K562 (cell line): ENCODE measurements at regions not wholly inside any gene's neighbourhood (a gene's known extent, or its start where the extent isn't known, plus 50 kb on each side); places are given as distances from the start of the nearest gene placed in this dataset.

ENCODE experiments used
- ATAC-seq: fragments of 200-7000 bp; cut with Tn5 transposase; 3 replicates; pipeline ENCODE4 v1.9.1; 2020; ENCODE audit warnings: moderate library complexity
- BruUV-seq: library from RNA; stranded (reverse); fragments of 400-500 nt; replicated peaks from 2 replicates; lab custom pipeline; 2021; lab: Mats Ljungman, UMichigan
- CTCF ChIA-PET: fragments of 300-600 bp; formaldehyde crosslinking; extraction: SDS; loops from one replicate; lab custom pipeline; 2021; ENCODE audit warnings: low intra/inter-chr PET ratio; lab: Yijun Ruan, JAX
- POLR2A ChIA-PET: fragments of 300-600, 350-650 bp; sonication (Branson Sonifier 250); formaldehyde crosslinking; extraction: SDS; loops from one replicate; lab custom pipeline; 2021; ENCODE audit warnings: antibody characterized with exemption, inconsistent platforms; lab: Yijun Ruan, JAX
- DNase-seq, 4 experiments: peaks; one replicate each; pipeline versions ENCODE4 v3.0.0 to v3.0.0-alpha.2; 2011 to 2018; ENCODE audit warnings: low spot score in 3 of 4, mixed read lengths in 3 of 4; ENCODE audit errors: extremely low read depth in 1 of 4
- FAIRE-seq: peaks from 2 replicates; lab custom pipeline; 2011; peaks lifted over from hg19 to GRCh38; lab: Jason Lieb, UNC
- H2AFZ ChIP-seq: 2 replicates; pipeline ENCODE4 v1.6.0; 2011; ENCODE audit warnings: low read depth, low read length, control low read depth, inconsistent platforms
- H3K27ac ChIP-seq: fragments of 200-600 bp; 3 replicates; pipeline ENCODE4 v1.8.0; 2011; ENCODE audit warnings: low read depth, mild to moderate bottlenecking, control low read depth, inconsistent platforms, low read length, moderate library complexity, mixed read lengths; ENCODE audit errors: extremely low read depth
- H3K27me3 ChIP-seq, 2 experiments: fragments of 300-600 bp in 1 of 2; 2 replicates in 1 of 2; 3 replicates in 1 of 2; pipeline versions ENCODE4 v1.6.0 to v1.8.0; 2011; ENCODE audit warnings: inconsistent platforms in 2 of 2, low read length in 2 of 2, mild to moderate bottlenecking in 1 of 2, mixed read lengths in 1 of 2, moderate library complexity in 1 of 2; ENCODE audit not compliant: control insufficient read depth in 2 of 2, insufficient read depth in 2 of 2
- H3K36me3 ChIP-seq: fragments of 300-600 bp; 3 replicates; pipeline ENCODE4 v1.8.0; 2011; ENCODE audit warnings: mild to moderate bottlenecking, low read length, inconsistent platforms; ENCODE audit not compliant: control insufficient read depth, insufficient read depth
- H3K4me1 ChIP-seq, 2 experiments: fragments of 200-600 bp in 1 of 2; replicated peaks in 1 of 2; 2 replicates in 1 of 2; 3 replicates in 1 of 2; pipeline versions ENCODE4 v1.5.1 to v1.8.0; 2011; ENCODE audit warnings: inconsistent platforms in 2 of 2, low read length in 2 of 2, mild to moderate bottlenecking in 1 of 2, mixed read lengths in 1 of 2, moderate library complexity in 1 of 2; ENCODE audit not compliant: control insufficient read depth in 2 of 2, insufficient read depth in 2 of 2
- H3K4me2 ChIP-seq: 2 replicates; pipeline ENCODE4 v1.6.1; 2011; ENCODE audit warnings: low read length, control low read depth, inconsistent platforms, mixed read lengths; ENCODE audit not compliant: insufficient read depth
- H3K4me3 ChIP-seq: fragments of 200-600 bp; sonication (generic), shearing (Covaris generic); 2 replicates; pipeline ENCODE4 v1.5.1; 2016; ENCODE audit warnings: control low read depth, inconsistent platforms
- H3K79me2 ChIP-seq: fragments of 200-600 bp; 3 replicates; pipeline ENCODE4 v1.8.0; 2011; ENCODE audit warnings: low read length, inconsistent platforms; ENCODE audit not compliant: control insufficient read depth, insufficient read depth
- H3K9ac ChIP-seq, 2 experiments: 2 replicates each; pipeline versions ENCODE4 v1.6.0 to v1.6.1; 2011; ENCODE audit warnings: low read depth in 2 of 2, low read length in 2 of 2, control low read depth in 1 of 2, inconsistent platforms in 1 of 2, mild to moderate bottlenecking in 1 of 2, mixed read lengths in 1 of 2; ENCODE audit not compliant: insufficient read depth in 1 of 2
- H3K9me1 ChIP-seq: one replicate; pipeline ENCODE4 v1.6.0; 2011; ENCODE audit warnings: inconsistent platforms, mild to moderate bottlenecking, low read length, moderate library complexity; ENCODE audit not compliant: control insufficient read depth, insufficient read depth
- H3K9me3 ChIP-seq: replicated peaks from 2 replicates; pipeline ENCODE4 v1.5.1; 2011; ENCODE audit warnings: low read depth, low read length, inconsistent platforms; ENCODE audit not compliant: control insufficient read depth, insufficient read depth
- H4K20me1 ChIP-seq: replicated peaks from 2 replicates; pipeline ENCODE4 v1.6.1; 2011; ENCODE audit warnings: low read length, inconsistent platforms, mixed read lengths; ENCODE audit not compliant: control insufficient read depth, insufficient read depth
- ARNT ChIP-seq, 2 experiments: fragments of 450-650 bp; IDR thresholded peaks; 2 replicates each; pipeline ENCODE4 v1.6.1; 2016; ENCODE audit warnings: mild to moderate bottlenecking in 1 of 2
- FIP1L1 ChIP-seq: fragments of 200-400 bp; formaldehyde crosslinking; IDR thresholded peaks from 2 replicates; pipeline ENCODE4 v1.6.1; 2018; ENCODE audit warnings: mild to moderate bottlenecking, low read depth, low read length; ENCODE audit not compliant: poor library complexity, severe bottlenecking
- FOXO4 ChIP-seq: fragments of 450-650 bp; formaldehyde crosslinking; IDR thresholded peaks from 2 replicates; pipeline ENCODE4 v1.4.0; 2020; ENCODE audit warnings: mild to moderate bottlenecking, moderate library complexity
- HDGF ChIP-seq: fragments of 450-650 bp; IDR thresholded peaks from 2 replicates; pipeline ENCODE4 v1.6.1; 2016
- ZFP36 ChIP-seq: fragments of 150-350 bp; IDR thresholded peaks from 2 replicates; pipeline ENCODE4 v1.6.1; 2018; ENCODE audit warnings: low read length, low read depth; ENCODE audit not compliant: partially characterized antibody
- WGBS: fragments of 100-300 bp; shearing (Covaris generic); methylation state at CpG from one replicate; pipeline ENCODE4 v1.1.6; 2016; ENCODE audit warnings: low coverage, mixed read lengths; ENCODE audit not compliant: insufficient coverage; ENCODE audit errors: missing lambda C conversion rate; 5-methylcytosine and 5-hydroxymethylcytosine counted together
- in situ Hi-C: fragments of 300-500 bp; cut with MboI; formaldehyde crosslinking; loops from 4 replicates; pipeline ENCODE4 v1.15.0; 2018; ENCODE audit warnings: inconsistent platforms, mixed read lengths
- intact Hi-C: fragments of 100-400 bp; cut with micrococcal nuclease; formaldehyde crosslinking; loops from 2 replicates; pipeline ENCODE4 v1.14.2; 2022
- TF ChIP-seq, protein P1 (sequence below), 3 experiments: IDR thresholded peaks in 2 of 3; conservative IDR thresholded peaks in 1 of 3; 2 replicates each; pipeline ENCODE4 v1.5.1; 2011 to 2012; ENCODE audit warnings: low read length in 3 of 3, mild to moderate bottlenecking in 3 of 3, control low read depth in 2 of 3, improper control_type of control experiment in 1 of 3, inconsistent platforms in 1 of 3, low read depth in 1 of 3, mixed read lengths in 1 of 3, moderate library complexity in 1 of 3; ENCODE audit not compliant: insufficient read depth in 2 of 3
- TF ChIP-seq, protein P2 (sequence below): fragments of 150-350 bp; IDR thresholded peaks from 2 replicates; pipeline ENCODE4 v1.6.1; 2014; ENCODE audit warnings: low read depth, mild to moderate bottlenecking, low read length, borderline replicate concordance
- TF ChIP-seq, protein P3 (sequence below): sonication (generic); formaldehyde crosslinking; IDR thresholded peaks from 2 replicates; pipeline ENCODE4 v1.8.0; 2022; ENCODE audit warnings: mild to moderate bottlenecking, missing genetic modification reagents, borderline replicate concordance
- TF ChIP-seq, protein P4 (sequence below): sonication (generic); formaldehyde crosslinking; IDR thresholded peaks from 2 replicates; pipeline ENCODE4 v1.8.1; 2023; ENCODE audit warnings: mild to moderate bottlenecking, missing genetic modification reagents

DNA sequence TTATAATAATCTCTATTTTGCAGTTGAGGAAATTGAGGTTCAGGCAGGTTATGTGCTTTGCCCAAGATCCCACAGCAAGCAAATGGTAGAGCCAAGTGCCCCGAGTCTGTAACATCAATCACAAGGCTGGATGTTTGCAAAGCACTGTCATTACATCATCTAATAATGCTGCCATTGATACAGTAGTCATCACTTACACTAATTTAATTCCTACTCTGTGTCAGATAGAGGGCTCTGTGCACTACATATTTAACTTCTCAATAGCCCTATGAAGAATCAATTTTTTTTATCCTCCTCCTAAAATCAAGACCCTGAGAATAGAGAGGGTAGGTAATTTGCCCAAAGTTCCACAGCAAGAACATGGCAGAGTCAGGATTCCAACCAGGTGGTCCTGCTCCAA is 178.1 kb upstream of the VASH1 start (continued):
- TF ChIP-seq FOXO4 (CRISPR knock-in tag) = no peak
- TF ChIP-seq ARNT (IDR thresholded peaks at IDR 0.05) = no peak

GRCh38 chr14:76583805-76584204 is 177.5 kb upstream of the VASH1 start:
- Histone ChIP-seq H3K9ac (no peak overlapping the region), H3K27ac (no peak overlapping the region), H2AFZ (no peak overlapping the region), H3K4me3 (no peak overlapping the region), H3K36me3 (no peaks in the 10 kb centered on the region), H3K4me1 (no peaks in the 10 kb centered on the region), H4K20me1 (no peaks in the 10 kb centered on the region), H3K79me2 (no peaks in the 10 kb centered on the region), H3K4me2 (no peak overlapping the region), H3K9me3 (no peaks in the 10 kb centered on the region), H3K9me1 (no peaks in the 10 kb centered on the region), H3K27me3 (peaks cover 0 to 23% of the 10 kb centered on the region in 2 experiments; a peak in 1 of 5 replicates)
- ChIA-PET POLR2A (no interaction called here), CTCF (no interaction called here)
- intact Hi-C loops = no loop called here
- no peak for FAIRE-seq
- in situ Hi-C loops = no loop called here
- ATAC-seq = no peak
- no peak for DNase-seq
- WGBS = 0% methylated on average over 4 of the region's 6 CpGs
- no TSS peak for BruUV-seq
- no peak for TF ChIP-seq FIP1L1
- TF ChIP-seq, protein P1, sequence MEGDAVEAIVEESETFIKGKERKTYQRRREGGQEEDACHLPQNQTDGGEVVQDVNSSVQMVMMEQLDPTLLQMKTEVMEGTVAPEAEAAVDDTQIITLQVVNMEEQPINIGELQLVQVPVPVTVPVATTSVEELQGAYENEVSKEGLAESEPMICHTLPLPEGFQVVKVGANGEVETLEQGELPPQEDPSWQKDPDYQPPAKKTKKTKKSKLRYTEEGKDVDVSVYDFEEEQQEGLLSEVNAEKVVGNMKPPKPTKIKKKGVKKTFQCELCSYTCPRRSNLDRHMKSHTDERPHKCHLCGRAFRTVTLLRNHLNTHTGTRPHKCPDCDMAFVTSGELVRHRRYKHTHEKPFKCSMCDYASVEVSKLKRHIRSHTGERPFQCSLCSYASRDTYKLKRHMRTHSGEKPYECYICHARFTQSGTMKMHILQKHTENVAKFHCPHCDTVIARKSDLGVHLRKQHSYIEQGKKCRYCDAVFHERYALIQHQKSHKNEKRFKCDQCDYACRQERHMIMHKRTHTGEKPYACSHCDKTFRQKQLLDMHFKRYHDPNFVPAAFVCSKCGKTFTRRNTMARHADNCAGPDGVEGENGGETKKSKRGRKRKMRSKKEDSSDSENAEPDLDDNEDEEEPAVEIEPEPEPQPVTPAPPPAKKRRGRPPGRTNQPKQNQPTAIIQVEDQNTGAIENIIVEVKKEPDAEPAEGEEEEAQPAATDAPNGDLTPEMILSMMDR (IDR thresholded peaks at IDR 0.05 in 2 of 3, conservative IDR thresholded peaks at IDR 0.05 in 1 of 3; ENCODE audit: insufficient read depth in 2 of 3, low read depth in 1 of 3, low read length in 3 of 3) = no peak
- no peak for TF ChIP-seq ZFP36
- TF ChIP-seq, protein P2, sequence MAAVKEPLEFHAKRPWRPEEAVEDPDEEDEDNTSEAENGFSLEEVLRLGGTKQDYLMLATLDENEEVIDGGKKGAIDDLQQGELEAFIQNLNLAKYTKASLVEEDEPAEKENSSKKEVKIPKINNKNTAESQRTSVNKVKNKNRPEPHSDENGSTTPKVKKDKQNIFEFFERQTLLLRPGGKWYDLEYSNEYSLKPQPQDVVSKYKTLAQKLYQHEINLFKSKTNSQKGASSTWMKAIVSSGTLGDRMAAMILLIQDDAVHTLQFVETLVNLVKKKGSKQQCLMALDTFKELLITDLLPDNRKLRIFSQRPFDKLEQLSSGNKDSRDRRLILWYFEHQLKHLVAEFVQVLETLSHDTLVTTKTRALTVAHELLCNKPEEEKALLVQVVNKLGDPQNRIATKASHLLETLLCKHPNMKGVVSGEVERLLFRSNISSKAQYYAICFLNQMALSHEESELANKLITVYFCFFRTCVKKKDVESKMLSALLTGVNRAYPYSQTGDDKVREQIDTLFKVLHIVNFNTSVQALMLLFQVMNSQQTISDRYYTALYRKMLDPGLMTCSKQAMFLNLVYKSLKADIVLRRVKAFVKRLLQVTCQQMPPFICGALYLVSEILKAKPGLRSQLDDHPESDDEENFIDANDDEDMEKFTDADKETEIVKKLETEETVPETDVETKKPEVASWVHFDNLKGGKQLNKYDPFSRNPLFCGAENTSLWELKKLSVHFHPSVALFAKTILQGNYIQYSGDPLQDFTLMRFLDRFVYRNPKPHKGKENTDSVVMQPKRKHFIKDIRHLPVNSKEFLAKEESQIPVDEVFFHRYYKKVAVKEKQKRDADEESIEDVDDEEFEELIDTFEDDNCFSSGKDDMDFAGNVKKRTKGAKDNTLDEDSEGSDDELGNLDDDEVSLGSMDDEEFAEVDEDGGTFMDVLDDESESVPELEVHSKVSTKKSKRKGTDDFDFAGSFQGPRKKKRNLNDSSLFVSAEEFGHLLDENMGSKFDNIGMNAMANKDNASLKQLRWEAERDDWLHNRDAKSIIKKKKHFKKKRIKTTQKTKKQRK = no peak
- TF ChIP-seq, protein P3, sequence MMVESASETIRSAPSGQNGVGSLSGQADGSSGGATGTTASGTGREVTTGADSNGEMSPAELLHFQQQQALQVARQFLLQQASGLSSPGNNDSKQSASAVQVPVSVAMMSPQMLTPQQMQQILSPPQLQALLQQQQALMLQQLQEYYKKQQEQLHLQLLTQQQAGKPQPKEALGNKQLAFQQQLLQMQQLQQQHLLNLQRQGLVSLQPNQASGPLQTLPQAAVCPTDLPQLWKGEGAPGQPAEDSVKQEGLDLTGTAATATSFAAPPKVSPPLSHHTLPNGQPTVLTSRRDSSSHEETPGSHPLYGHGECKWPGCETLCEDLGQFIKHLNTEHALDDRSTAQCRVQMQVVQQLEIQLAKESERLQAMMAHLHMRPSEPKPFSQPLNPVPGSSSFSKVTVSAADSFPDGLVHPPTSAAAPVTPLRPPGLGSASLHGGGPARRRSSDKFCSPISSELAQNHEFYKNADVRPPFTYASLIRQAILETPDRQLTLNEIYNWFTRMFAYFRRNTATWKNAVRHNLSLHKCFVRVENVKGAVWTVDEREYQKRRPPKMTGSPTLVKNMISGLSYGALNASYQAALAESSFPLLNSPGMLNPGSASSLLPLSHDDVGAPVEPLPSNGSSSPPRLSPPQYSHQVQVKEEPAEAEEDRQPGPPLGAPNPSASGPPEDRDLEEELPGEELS (CRISPR knock-in tag) = no peak
- TF ChIP-seq, protein P4, sequence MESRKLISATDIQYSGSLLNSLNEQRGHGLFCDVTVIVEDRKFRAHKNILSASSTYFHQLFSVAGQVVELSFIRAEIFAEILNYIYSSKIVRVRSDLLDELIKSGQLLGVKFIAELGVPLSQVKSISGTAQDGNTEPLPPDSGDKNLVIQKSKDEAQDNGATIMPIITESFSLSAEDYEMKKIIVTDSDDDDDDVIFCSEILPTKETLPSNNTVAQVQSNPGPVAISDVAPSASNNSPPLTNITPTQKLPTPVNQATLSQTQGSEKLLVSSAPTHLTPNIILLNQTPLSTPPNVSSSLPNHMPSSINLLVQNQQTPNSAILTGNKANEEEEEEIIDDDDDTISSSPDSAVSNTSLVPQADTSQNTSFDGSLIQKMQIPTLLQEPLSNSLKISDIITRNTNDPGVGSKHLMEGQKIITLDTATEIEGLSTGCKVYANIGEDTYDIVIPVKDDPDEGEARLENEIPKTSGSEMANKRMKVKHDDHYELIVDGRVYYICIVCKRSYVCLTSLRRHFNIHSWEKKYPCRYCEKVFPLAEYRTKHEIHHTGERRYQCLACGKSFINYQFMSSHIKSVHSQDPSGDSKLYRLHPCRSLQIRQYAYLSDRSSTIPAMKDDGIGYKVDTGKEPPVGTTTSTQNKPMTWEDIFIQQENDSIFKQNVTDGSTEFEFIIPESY = no peak
- TF ChIP-seq HDGF = no peak
